Endothelial cell of umbilical vein (primary cell): ENCODE measurements at regions not wholly inside any gene's neighbourhood (a gene's known extent, or its start where the extent isn't known, plus 50 kb on each side); places are given as distances from the start of the nearest gene placed in this dataset.
"Not testable (repeated sequence)": the region's sequence is repeated elsewhere in the genome, so short reads cannot be mapped to it uniquely, and the experiment has no call there.

Source experiments
- BruUV-seq: library from RNA; stranded (reverse); fragments of 400-500 nt; replicated peaks from 2 replicates; lab custom pipeline; 2021; lab: Mats Ljungman, UMichigan
- CTCF ChIA-PET: fragments of 300-600, 350-600 bp; sonication (Branson Sonifier 250); formaldehyde crosslinking; loops from one replicate; lab custom pipeline; 2021; ENCODE audit warnings: antibody characterized with exemption, inconsistent platforms; lab: Charles Lee
- POLR2A ChIA-PET: fragments of 300-600, 350-600 bp; sonication (Branson Sonifier 250); formaldehyde crosslinking; loops from one replicate; lab custom pipeline; 2021; ENCODE audit warnings: antibody characterized with exemption, inconsistent platforms; lab: Charles Lee
- DNase-seq: peaks from one replicate; pipeline ENCODE4 v3.0.0-alpha.2; 2011; ENCODE audit warnings: low read depth, low spot score
- FAIRE-seq: peaks from 2 replicates; lab custom pipeline; 2011; peaks lifted over from hg19 to GRCh38; lab: Jason Lieb, UNC
- H2AFZ ChIP-seq: 2 replicates; pipeline ENCODE4 v1.6.0; 2012; ENCODE audit warnings: low read depth, low read length, control low read depth, inconsistent platforms
- H3K27ac ChIP-seq: 2 replicates; pipeline ENCODE4 v1.5.1; 2011; ENCODE audit warnings: low read depth, mild to moderate bottlenecking, control low read depth, low read length, moderate library complexity; ENCODE audit not compliant: insufficient read depth
- H3K27me3 ChIP-seq, 2 experiments: 2 replicates each; pipeline versions ENCODE4 v1.6.0 to v1.6.1; 2011; ENCODE audit warnings: low read length in 2 of 2, mixed read lengths in 1 of 2; ENCODE audit not compliant: control insufficient read depth in 2 of 2, insufficient read depth in 2 of 2
- H3K36me3 ChIP-seq, 2 experiments: 2 replicates in 1 of 2; 3 replicates in 1 of 2; pipeline ENCODE4 v1.5.1; 2011; ENCODE audit warnings: low read length in 2 of 2, mild to moderate bottlenecking in 1 of 2, moderate library complexity in 1 of 2; ENCODE audit not compliant: control insufficient read depth in 2 of 2, insufficient read depth in 2 of 2; ENCODE audit errors: extremely low read depth in 1 of 2
- H3K4me1 ChIP-seq: 3 replicates; pipeline ENCODE4 v1.5.1; 2011; ENCODE audit warnings: mild to moderate bottlenecking, low read length; ENCODE audit not compliant: control insufficient read depth, insufficient read depth; ENCODE audit errors: extremely low read depth
- H3K4me2 ChIP-seq: 2 replicates; pipeline ENCODE4 v1.6.1; 2011; ENCODE audit warnings: low read length, control low read depth, mixed read lengths; ENCODE audit not compliant: insufficient read depth
- H3K4me3 ChIP-seq, 3 experiments: fragments of 200-600 bp in 1 of 3; sonication (generic), shearing (Covaris generic) in 1 of 3; replicated peaks in 1 of 3; 2 replicates each; pipeline ENCODE4 v1.5.1; 2011 to 2016; ENCODE audit warnings: control low read depth in 3 of 3, low read length in 3 of 3, mild to moderate bottlenecking in 2 of 3, inconsistent platforms in 1 of 3, low read depth in 1 of 3, moderate library complexity in 1 of 3; ENCODE audit not compliant: insufficient read depth in 1 of 3
- H3K79me2 ChIP-seq: 2 replicates; pipeline ENCODE4 v1.6.0; 2012; ENCODE audit warnings: low read length, inconsistent platforms; ENCODE audit not compliant: control insufficient read depth, insufficient read depth
- H3K9ac ChIP-seq: replicated peaks from 2 replicates; pipeline ENCODE3; 2011; ENCODE audit warnings: low read length, control low read depth; ENCODE audit not compliant: insufficient read depth; ENCODE audit errors: extremely low read depth
- H3K9me1 ChIP-seq: replicated peaks from 3 replicates; pipeline ENCODE4 v1.6.0; 2011; ENCODE audit warnings: mild to moderate bottlenecking, low read length; ENCODE audit not compliant: control insufficient read depth, insufficient read depth; ENCODE audit errors: extremely low read depth
- H3K9me3 ChIP-seq: replicated peaks from 2 replicates; pipeline ENCODE4 v1.5.1; 2012; ENCODE audit warnings: low read length, inconsistent platforms; ENCODE audit not compliant: control insufficient read depth, insufficient read depth
- H4K20me1 ChIP-seq: replicated peaks from 2 replicates; pipeline ENCODE3; 2011; ENCODE audit warnings: mild to moderate bottlenecking, low read length; ENCODE audit not compliant: control insufficient read depth, insufficient read depth; ENCODE audit errors: extremely low read depth
- CTCF ChIP-seq, 2 donors: IDR thresholded peaks; 1 replicate in 1 of 2; 2 replicates in 1 of 2; pipeline ENCODE4 v1.5.1; 2011; ENCODE audit warnings: low read length in 2 of 2, mild to moderate bottlenecking in 2 of 2, moderate library complexity in 2 of 2, control low read depth in 1 of 2, inconsistent platforms in 1 of 2, low read depth in 1 of 2; ENCODE audit not compliant: insufficient read depth in 1 of 2; ENCODE audit errors: extremely low read depth in 1 of 2
- EZH2 ChIP-seq: IDR thresholded peaks from 2 replicates; pipeline ENCODE4 v1.6.1; 2012; ENCODE audit warnings: borderline replicate concordance, low read depth, mild to moderate bottlenecking, moderate library complexity, low read length, inconsistent platforms; ENCODE audit not compliant: severe bottlenecking
- FOS ChIP-seq: IDR thresholded peaks from 2 replicates; pipeline ENCODE4 v1.6.1; 2011; ENCODE audit warnings: mild to moderate bottlenecking, low read length, moderate library complexity, borderline replicate concordance; ENCODE audit not compliant: insufficient read depth
- GATA2 ChIP-seq: IDR thresholded peaks from 2 replicates; pipeline ENCODE4 v1.7.0; 2011; ENCODE audit warnings: low read depth, mild to moderate bottlenecking, moderate library complexity, mixed read lengths, low read length; ENCODE audit not compliant: insufficient read length, insufficient read depth
- JUN ChIP-seq: IDR thresholded peaks from 2 replicates; pipeline ENCODE4 v1.6.1; 2011; ENCODE audit warnings: borderline replicate concordance, low read depth; ENCODE audit not compliant: insufficient read length, insufficient read depth
- MAX ChIP-seq: IDR thresholded peaks from 2 replicates; pipeline ENCODE4 v1.6.1; 2011; ENCODE audit not compliant: insufficient read depth, insufficient read length
- MYC ChIP-seq: IDR thresholded peaks from one replicate; pipeline ENCODE4 v1.6.1; 2011; ENCODE audit warnings: mild to moderate bottlenecking, low read depth, low read length
- POLR2A ChIP-seq: IDR thresholded peaks from 2 replicates; pipeline ENCODE4 v1.6.1; 2012; ENCODE audit warnings: low read depth, mild to moderate bottlenecking, control low read depth, low read length
- POLR2AphosphoS5 ChIP-seq: IDR thresholded peaks from 2 replicates; pipeline ENCODE4 v1.6.1; 2012; ENCODE audit warnings: low read depth, mild to moderate bottlenecking, control low read depth, low read length, moderate library complexity; ENCODE audit not compliant: insufficient read depth
- dilution Hi-C: fragments of 300-500 bp; cut with MboI; formaldehyde crosslinking; loops from one replicate; pipeline ENCODE4 v1.15.0; 2019; ENCODE audit warnings: low sequenced_read_pairs; ENCODE audit not compliant: extremely low pct_ligation_motif_present
- intact Hi-C: fragments of 100-400 bp; cut with micrococcal nuclease; formaldehyde crosslinking; loops from one replicate; pipeline ENCODE4 v1.10.0; 2022

GRCh38 chr9:102609461-102609860 is 385.7 kb upstream of the CYLC2 start:
- dilution Hi-C loops (no loop called here), intact Hi-C loops (no loop called here)
- Histone ChIP-seq H3K27me3 (no peaks in the 10 kb centered on the region), H3K4me3 (no peak overlapping the region), H3K9me3 (peaks cover 3% of the 10 kb centered on the region), H3K4me1 (no peaks in the 10 kb centered on the region), H3K36me3 (no peaks in the 10 kb centered on the region), H3K4me2 (no peak overlapping the region), H4K20me1 (no peaks in the 10 kb centered on the region), H3K9ac (no peak overlapping the region), H3K27ac (no peak overlapping the region), H3K79me2 (no peaks in the 10 kb centered on the region), H3K9me1 (no peaks in the 10 kb centered on the region), H2AFZ (no peak overlapping the region)
- no TSS peak for BruUV-seq
- ChIA-PET POLR2A (no interaction called here), CTCF (no interaction called here)
- FAIRE-seq (no peak), DNase-seq (no peak)
- no peak for TF ChIP-seq FOS
- no peak for TF ChIP-seq POLR2A
- no peak for TF ChIP-seq EZH2
- TF ChIP-seq POLR2AphosphoS5: no peak
- no peak for TF ChIP-seq GATA2
- TF ChIP-seq MAX: no peak
- TF ChIP-seq CTCF (IDR thresholded peaks at IDR 0.05; ENCODE audit: extremely low read depth in 1 of 2, insufficient read depth in 1 of 2, low read depth in 1 of 2, low read length in 2 of 2): no peak
- no peak for TF ChIP-seq JUN
- TF ChIP-seq MYC: no peak

- BruUV-seq, CTCF ChIA-PET, H3K27me3 ChIP-seq, FAIRE-seq, H3K27ac ChIP-seq, DNase-seq, H2AFZ ChIP-seq, H3K36me3 ChIP-seq, H3K4me3 ChIP-seq, H4K20me1 ChIP-seq, H3K9me1 ChIP-seq, POLR2A ChIA-PET, dilution Hi-C loops, H3K9me3 ChIP-seq, H3K4me2 ChIP-seq, intact Hi-C loops, H3K79me2 ChIP-seq, H3K9ac ChIP-seq, H3K4me1 ChIP-seq: not testable (repeated sequence)
Measured at GRCh38 chr9:102603198-102604195, 391.6 kb upstream of the CYLC2 start.
